Heart left ventricle (tissue), 13 donors: ENCODE measurements at regions not wholly inside any gene's neighbourhood (a gene's known extent, or its start where the extent isn't known, plus 50 kb on each side); places are given as distances from the start of the nearest gene placed in this dataset.

Source experiments
- POLR2A ChIP-seq, 2 donors: fragments of 450-650 bp; IDR thresholded peaks; one replicate each; pipeline ENCODE4 v1.6.1; 2017; ENCODE audit warnings: antibody characterized with exemption in 2 of 2, mild to moderate bottlenecking in 2 of 2, moderate library complexity in 2 of 2
- TF ChIP-seq, protein P1 (sequence below), 12 donors: fragments of 200-600 bp; sonication (generic) in 4 of 12; IDR thresholded peaks; one replicate each; pipeline versions ENCODE4 v1.5.0 to v1.8.0; 2018 to 2022; ENCODE audit warnings: antibody characterized with exemption in 12 of 12, mild to moderate bottlenecking in 5 of 12
- donor health status: ischemic (EF 13 %, LVEDD 7.1; RV severe dilation, severe dysfunction).
- donor health status: DM: no; HTN: yes; CAD: no.
- donor health status: DM: no; HTN: no; CAD: no.
- donor health status: ischemic (EF 25% LVEDD 6.9; RV normal size, moderate dysfunction).
- donor health status: ischemic (EF 25% LVEDD 5.7; RV mildly dilated, moderate dysfunction).
- donor health status: ischemic (EF 35%, LVEDD 5.7; RV mildly dilated, moderate dysfunction).
- donor health status: nonischemic (EF 11% LVEDD 7.7; RV severe dilation, severe dysfunction).
- donor health status: DM: yes; HTN: yes; CAD: no.
- donor health status: PGD.
- donor health status: ischemic (EF 29% LVEDD 5.4; RV normal size, mild dysfunction).
- donor health status: nonischemic (EF 23%, LVEDD 6.1; RV moderate dilation, normal function).

DNA sequence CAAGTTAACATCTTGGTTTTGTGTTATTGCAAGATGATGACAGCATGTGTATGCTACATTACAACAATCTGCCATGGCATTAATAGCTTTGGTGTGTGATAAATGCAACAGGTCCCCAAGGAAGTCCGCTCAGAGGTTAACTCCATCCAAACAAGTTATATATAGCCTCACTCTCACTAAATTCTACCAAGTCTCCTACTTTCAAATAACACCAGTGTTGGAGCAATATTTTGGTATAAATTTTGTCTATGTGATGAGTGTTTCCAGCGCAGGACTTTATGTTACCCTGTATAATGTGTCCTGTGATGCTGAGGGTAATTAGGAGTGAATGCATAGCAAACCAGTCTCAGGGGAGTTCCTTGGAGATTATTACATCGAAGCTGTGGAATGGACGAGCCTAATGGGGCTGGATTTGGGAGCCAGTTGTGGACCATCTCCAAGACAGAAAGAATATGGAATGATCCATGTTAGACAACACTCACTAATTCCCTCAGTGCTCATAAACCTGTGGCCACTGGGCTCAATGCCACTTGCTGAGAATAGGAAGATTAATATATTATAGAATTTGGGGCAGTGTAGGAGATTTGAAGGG is 127.6 kb upstream of the CXCL12 start:
- no peak for TF ChIP-seq POLR2A (IDR thresholded peaks at IDR 0.05)
- TF ChIP-seq, protein P1, sequence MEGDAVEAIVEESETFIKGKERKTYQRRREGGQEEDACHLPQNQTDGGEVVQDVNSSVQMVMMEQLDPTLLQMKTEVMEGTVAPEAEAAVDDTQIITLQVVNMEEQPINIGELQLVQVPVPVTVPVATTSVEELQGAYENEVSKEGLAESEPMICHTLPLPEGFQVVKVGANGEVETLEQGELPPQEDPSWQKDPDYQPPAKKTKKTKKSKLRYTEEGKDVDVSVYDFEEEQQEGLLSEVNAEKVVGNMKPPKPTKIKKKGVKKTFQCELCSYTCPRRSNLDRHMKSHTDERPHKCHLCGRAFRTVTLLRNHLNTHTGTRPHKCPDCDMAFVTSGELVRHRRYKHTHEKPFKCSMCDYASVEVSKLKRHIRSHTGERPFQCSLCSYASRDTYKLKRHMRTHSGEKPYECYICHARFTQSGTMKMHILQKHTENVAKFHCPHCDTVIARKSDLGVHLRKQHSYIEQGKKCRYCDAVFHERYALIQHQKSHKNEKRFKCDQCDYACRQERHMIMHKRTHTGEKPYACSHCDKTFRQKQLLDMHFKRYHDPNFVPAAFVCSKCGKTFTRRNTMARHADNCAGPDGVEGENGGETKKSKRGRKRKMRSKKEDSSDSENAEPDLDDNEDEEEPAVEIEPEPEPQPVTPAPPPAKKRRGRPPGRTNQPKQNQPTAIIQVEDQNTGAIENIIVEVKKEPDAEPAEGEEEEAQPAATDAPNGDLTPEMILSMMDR (IDR thresholded peaks at IDR 0.05) = no peak
